HFFc6 (cell line): ENCODE measurements at regions not wholly inside any gene's neighbourhood (a gene's known extent, or its start where the extent isn't known, plus 50 kb on each side); places are given as distances from the start of the nearest gene placed in this dataset.

Experiments used
- DNase-seq: peaks from one replicate; pipeline ENCODE4 v3.0.0-alpha.2; 2018
- H3K27ac Mint-ChIP-seq: 2 replicates; pipeline ENCODE4 v1.8.0; 2020; ENCODE audit warnings: mild to moderate bottlenecking, mixed read lengths
- H3K27me3 Mint-ChIP-seq: 2 replicates; pipeline ENCODE4 v1.8.0; 2021; ENCODE audit warnings: mild to moderate bottlenecking, moderate library complexity, mixed read lengths; ENCODE audit not compliant: insufficient read depth
- H3K36me3 Mint-ChIP-seq: 2 replicates; pipeline ENCODE4 v1.8.0; 2021; ENCODE audit warnings: low read depth, mixed read lengths
- H3K4me1 Mint-ChIP-seq: 2 replicates; pipeline ENCODE4 v1.8.0; 2020; ENCODE audit warnings: low read depth, mixed read lengths
- H3K4me3 Mint-ChIP-seq: 2 replicates; pipeline ENCODE4 v1.8.0; 2020; ENCODE audit warnings: mild to moderate bottlenecking, moderate library complexity, mixed read lengths
- H3K9me3 Mint-ChIP-seq: 2 replicates; pipeline ENCODE4 v1.8.0; 2020; ENCODE audit warnings: mild to moderate bottlenecking, mixed read lengths
- TF ChIP-seq, protein P1 (sequence below): fragments of 200-600 bp; sonication (generic); IDR thresholded peaks from 2 replicates; pipeline ENCODE4 v1.5.0; 2021; ENCODE audit warnings: antibody characterized with exemption, mild to moderate bottlenecking

DNA sequence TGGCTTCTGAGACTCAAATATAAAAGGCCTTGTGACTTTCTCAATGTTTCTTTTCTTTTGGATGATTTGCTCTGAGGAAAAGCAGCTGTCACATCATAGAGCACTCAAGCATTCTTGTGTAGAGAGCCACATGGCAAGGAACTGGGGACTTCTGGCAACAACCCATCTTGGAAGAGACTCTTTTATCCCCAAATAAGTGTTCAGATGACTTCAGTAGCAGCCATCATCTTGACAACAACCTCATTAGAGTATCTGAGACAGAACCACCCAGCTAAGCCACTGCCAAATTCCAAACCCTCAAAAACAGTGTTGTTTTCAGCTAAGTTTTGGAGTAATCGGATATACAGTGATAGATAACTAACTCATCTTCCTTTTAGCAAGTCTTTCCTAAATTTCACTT, 1431.7 kb upstream of the IGFBP7 start:
- Mint-ChIP-seq H3K36me3 (no peaks in the 10 kb centered on the region), H3K27ac (no peak overlapping the region), H3K4me3 (no peak overlapping the region), H3K9me3 (peaks cover 23% of the 10 kb centered on the region), H3K4me1 (no peaks in the 10 kb centered on the region), H3K27me3 (0 out of 2 replicates have a peak, but pooled peaks cover 1% of the 10 kb centered on the region)
- DNase-seq, result no peak
- TF ChIP-seq, protein P1, sequence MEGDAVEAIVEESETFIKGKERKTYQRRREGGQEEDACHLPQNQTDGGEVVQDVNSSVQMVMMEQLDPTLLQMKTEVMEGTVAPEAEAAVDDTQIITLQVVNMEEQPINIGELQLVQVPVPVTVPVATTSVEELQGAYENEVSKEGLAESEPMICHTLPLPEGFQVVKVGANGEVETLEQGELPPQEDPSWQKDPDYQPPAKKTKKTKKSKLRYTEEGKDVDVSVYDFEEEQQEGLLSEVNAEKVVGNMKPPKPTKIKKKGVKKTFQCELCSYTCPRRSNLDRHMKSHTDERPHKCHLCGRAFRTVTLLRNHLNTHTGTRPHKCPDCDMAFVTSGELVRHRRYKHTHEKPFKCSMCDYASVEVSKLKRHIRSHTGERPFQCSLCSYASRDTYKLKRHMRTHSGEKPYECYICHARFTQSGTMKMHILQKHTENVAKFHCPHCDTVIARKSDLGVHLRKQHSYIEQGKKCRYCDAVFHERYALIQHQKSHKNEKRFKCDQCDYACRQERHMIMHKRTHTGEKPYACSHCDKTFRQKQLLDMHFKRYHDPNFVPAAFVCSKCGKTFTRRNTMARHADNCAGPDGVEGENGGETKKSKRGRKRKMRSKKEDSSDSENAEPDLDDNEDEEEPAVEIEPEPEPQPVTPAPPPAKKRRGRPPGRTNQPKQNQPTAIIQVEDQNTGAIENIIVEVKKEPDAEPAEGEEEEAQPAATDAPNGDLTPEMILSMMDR, result no peak

DNA sequence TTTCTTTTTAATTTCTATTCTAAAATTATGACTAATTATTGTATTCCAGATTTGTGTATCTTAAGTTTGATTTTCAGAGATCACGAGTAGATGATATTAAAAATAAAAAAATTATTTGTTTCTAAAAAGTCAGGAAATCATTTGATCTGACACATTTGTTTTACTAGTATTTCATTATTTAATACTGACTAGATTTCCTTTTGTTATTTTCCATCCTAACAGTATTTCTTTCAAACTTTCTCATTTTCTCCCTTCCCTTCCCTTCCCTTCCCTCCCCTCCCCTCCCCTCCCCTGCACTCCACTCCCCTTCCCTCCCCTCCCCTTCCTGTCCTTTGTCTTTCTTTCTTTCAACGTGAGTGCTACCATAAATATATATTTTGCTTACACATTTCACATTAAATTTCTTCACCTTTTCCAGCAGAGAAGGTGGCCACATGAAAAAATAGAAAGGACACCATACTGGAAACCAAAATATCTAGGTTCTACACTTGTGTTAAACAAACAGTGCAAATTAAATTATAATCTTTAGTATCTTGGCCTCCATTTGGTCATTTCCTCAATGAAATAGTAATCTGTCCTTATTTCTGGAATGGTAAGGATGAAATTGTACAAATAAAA, 1412.7 kb upstream of the IGFBP7 start:
- Mint-ChIP-seq H3K4me1 (no peaks in the 10 kb centered on the region), H3K36me3 (no peaks in the 10 kb centered on the region), H3K27ac (no peak overlapping the region), H3K4me3 (no peak overlapping the region), H3K27me3 (no peaks in the 10 kb centered on the region), H3K9me3 (peaks cover 20% of the 10 kb centered on the region)
- TF ChIP-seq, protein P1, result no peak
- DNase-seq, result no peak

- H3K27me3 Mint-ChIP-seq, result no peaks in the 10 kb centered on the region
- no peak for DNase-seq
- no peak overlapping the region for H3K27ac Mint-ChIP-seq
- TF ChIP-seq, protein P1, result no peak
- H3K36me3 Mint-ChIP-seq, result no peaks in the 10 kb centered on the region
- H3K4me1 Mint-ChIP-seq, result no peaks in the 10 kb centered on the region
- H3K4me3 Mint-ChIP-seq, result no peak overlapping the region
- peaks cover 7% of the 10 kb centered on the region for H3K9me3 Mint-ChIP-seq
Observed at GRCh38 chr4:58515226-58515625, 1405.0 kb upstream of the IGFBP7 start.

DNA sequence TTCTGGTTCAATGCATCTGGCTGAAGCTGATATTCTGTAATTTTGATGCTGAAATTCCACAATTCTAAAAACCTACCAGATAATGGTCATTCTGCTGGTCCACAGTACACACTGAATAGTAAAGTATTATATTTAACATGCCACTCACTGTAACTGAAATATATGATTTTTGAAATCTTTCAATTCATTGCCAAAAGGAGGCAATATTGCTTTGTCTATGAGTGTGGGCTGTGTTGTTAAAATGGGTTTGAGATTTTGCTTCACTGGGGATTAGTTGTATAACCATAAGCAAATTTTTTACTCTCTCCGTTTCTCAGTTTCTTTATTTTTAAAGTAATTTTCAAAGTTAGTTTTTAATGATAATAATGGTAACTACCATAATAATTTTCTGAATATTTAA, 1404.1 kb upstream of the IGFBP7 start:
- peaks cover 10% of the 10 kb centered on the region for H3K9me3 Mint-ChIP-seq
- no peaks in the 10 kb centered on the region for H3K4me1 Mint-ChIP-seq
- H3K27ac Mint-ChIP-seq, result no peak overlapping the region
- H3K36me3 Mint-ChIP-seq, result no peaks in the 10 kb centered on the region
- no peaks in the 10 kb centered on the region for H3K27me3 Mint-ChIP-seq
- DNase-seq, result no peak
- TF ChIP-seq, protein P1, result no peak
- no peak overlapping the region for H3K4me3 Mint-ChIP-seq

GRCh38 chr4:58510652-58511051, 1400.5 kb upstream of the IGFBP7 start:
- no peaks in the 10 kb centered on the region for H3K4me1 Mint-ChIP-seq
- no peak overlapping the region for H3K27ac Mint-ChIP-seq
- no peak overlapping the region for H3K4me3 Mint-ChIP-seq
- peaks cover 7% of the 10 kb centered on the region; the same call in 1 of the 2 replicates for H3K9me3 Mint-ChIP-seq
- H3K36me3 Mint-ChIP-seq, result no peaks in the 10 kb centered on the region
- H3K27me3 Mint-ChIP-seq, result no peaks in the 10 kb centered on the region
- DNase-seq, result no peak
- TF ChIP-seq, protein P1, result no peak

DNA sequence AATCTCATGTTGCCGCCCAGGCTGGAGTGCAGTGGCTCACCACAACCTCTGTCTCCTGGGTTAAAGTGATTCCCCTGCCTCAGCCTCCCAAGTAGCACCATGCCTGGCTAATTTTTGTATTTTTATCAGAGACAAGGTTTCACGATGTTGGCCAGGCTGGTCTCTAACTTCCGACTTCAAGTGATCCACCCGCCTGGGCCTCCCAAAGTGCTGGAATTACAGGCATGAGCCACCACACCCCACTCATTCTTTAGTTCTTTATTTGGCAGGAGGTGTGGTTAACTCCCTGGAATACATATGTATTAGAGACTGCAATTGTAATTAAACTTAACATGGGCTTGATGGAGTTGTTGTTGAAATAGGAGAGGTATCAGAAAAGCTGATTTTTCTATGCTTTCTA, 1396.9 kb upstream of the IGFBP7 start:
- Mint-ChIP-seq H3K4me1 (no peaks in the 10 kb centered on the region), H3K4me3 (no peak overlapping the region), H3K27ac (no peak overlapping the region), H3K9me3 (peaks cover 7% of the 10 kb centered on the region; the same call in 1 of the 2 replicates), H3K36me3 (no peaks in the 10 kb centered on the region), H3K27me3 (no peaks in the 10 kb centered on the region)
- DNase-seq, result no peak
- TF ChIP-seq, protein P1, result no peak
